ENCODE measurements at regions not wholly inside any gene's neighbourhood (a gene's known extent, or its start where the extent isn't known, plus 50 kb on each side); places are given as distances from the start of the nearest gene placed in this dataset.

- POLR2A ChIA-PET = no interaction called here
- no peaks in the 10 kb centered on the region for H3K79me2 ChIP-seq (ENCODE audit: control insufficient read depth, insufficient read depth, low read length)
- H3K27me3 ChIP-seq (replicated peaks in 1 of 4; ENCODE audit: control extremely low read depth in 1 of 4, control insufficient read depth in 3 of 4, insufficient read depth in 4 of 4, low read length in 3 of 4) = no peaks in the 10 kb centered on the region
- H3K4me1 ChIP-seq (ENCODE audit: control insufficient read depth in 2 of 2, insufficient read depth in 2 of 2, low read length in 2 of 2) = no peaks in the 10 kb centered on the region
- H3K27me3 Mint-ChIP-seq = no peaks in the 10 kb centered on the region
- ATAC-seq (ENCODE audit: low read depth) = no peak
- no peaks in the 10 kb centered on the region for H3K4me1 Mint-ChIP-seq
- WGBS (ENCODE audit: insufficient coverage) = no CpG with 5 or more reads among the region's 5 CpGs
- CTCF ChIA-PET = no interaction called here
- intact Hi-C loops (cut with micrococcal nuclease) = no loop called here
- H4K20me1 ChIP-seq (ENCODE audit: control insufficient read depth, insufficient read depth, low read length, poor library complexity, severe bottlenecking) = no peaks in the 10 kb centered on the region
- H3K9me3 Mint-ChIP-seq (ENCODE audit: insufficient read depth) = no peaks in the 10 kb centered on the region
- H3K4me2 ChIP-seq (replicated peaks; ENCODE audit: low read depth, low read length, poor library complexity, severe bottlenecking) = no peak overlapping the region
- no peak overlapping the region for H3K9ac ChIP-seq (ENCODE audit: low read length)
- TF ChIP-seq EZH2 (IDR thresholded peaks at IDR 0.05; ENCODE audit: borderline replicate concordance, insufficient read depth, low read depth, low read length, poor library complexity, severe bottlenecking) = no peak
- TF ChIP-seq CTCF (IDR thresholded peaks at IDR 0.05) = no peak
- no peak for DNase-seq
- no peaks in the 10 kb centered on the region for H3K36me3 ChIP-seq (replicated peaks in 1 of 2; ENCODE audit: control extremely low read depth in 1 of 2, control insufficient read depth in 1 of 2, extremely low read depth in 1 of 2, insufficient read depth in 2 of 2, low read length in 1 of 2)
- H3K9me3 ChIP-seq (ENCODE audit: control extremely low read depth in 1 of 3, control insufficient read depth in 2 of 3, insufficient read depth in 1 of 3, low read length in 2 of 3) = no peaks in the 10 kb centered on the region
- H2AFZ ChIP-seq (ENCODE audit: insufficient read depth, low read depth, low read length, poor library complexity, severe bottlenecking) = no peak overlapping the region
- no peak overlapping the region for H3K27ac Mint-ChIP-seq
- no peak overlapping the region for H3K4me3 Mint-ChIP-seq
- H3K27ac ChIP-seq (ENCODE audit: low read length in 2 of 2) = no peak overlapping the region
- no peak overlapping the region for H3K4me3 ChIP-seq (ENCODE audit: control extremely low read depth in 1 of 5, extremely low read depth in 1 of 5, insufficient read depth in 1 of 5, low read depth in 2 of 5, low read length in 4 of 5)
Measured at GRCh38 chr1:238953448-238954010, 432.8 kb upstream of the CHRM3 start.

GRCh38 chr1:238951809-238952208, 434.6 kb upstream of the CHRM3 start:
- TF ChIP-seq CTCF (IDR thresholded peaks at IDR 0.05) (no peak), EZH2 (IDR thresholded peaks at IDR 0.05; ENCODE audit: borderline replicate concordance, insufficient read depth, low read depth, low read length, poor library complexity, severe bottlenecking) (no peak)
- H3K27ac ChIP-seq (ENCODE audit: low read length in 2 of 2) = no peak overlapping the region
- H3K27ac Mint-ChIP-seq = no peak overlapping the region

More at GRCh38 chr1:238951809-238952208, 434.6 kb upstream of the CHRM3 start:
- ATAC-seq (ENCODE audit: low read depth) = no peak
- Histone ChIP-seq H3K79me2 (ENCODE audit: control insufficient read depth, insufficient read depth, low read length) (no peaks in the 10 kb centered on the region), H3K4me2 (replicated peaks; ENCODE audit: low read depth, low read length, poor library complexity, severe bottlenecking) (no peak overlapping the region), H3K9ac (ENCODE audit: low read length) (no peak overlapping the region), H3K4me3 (ENCODE audit: control extremely low read depth in 1 of 5, extremely low read depth in 1 of 5, insufficient read depth in 1 of 5, low read depth in 2 of 5, low read length in 4 of 5) (no peak overlapping the region), H4K20me1 (ENCODE audit: control insufficient read depth, insufficient read depth, low read length, poor library complexity, severe bottlenecking) (no peaks in the 10 kb centered on the region), H2AFZ (ENCODE audit: insufficient read depth, low read depth, low read length, poor library complexity, severe bottlenecking) (no peak overlapping the region), H3K4me1 (ENCODE audit: control insufficient read depth in 2 of 2, insufficient read depth in 2 of 2, low read length in 2 of 2) (no peaks in the 10 kb centered on the region), H3K36me3 (replicated peaks in 1 of 2; ENCODE audit: control extremely low read depth in 1 of 2, control insufficient read depth in 1 of 2, extremely low read depth in 1 of 2, insufficient read depth in 2 of 2, low read length in 1 of 2) (no peaks in the 10 kb centered on the region), H3K9me3 (ENCODE audit: control extremely low read depth in 1 of 3, control insufficient read depth in 2 of 3, insufficient read depth in 1 of 3, low read length in 2 of 3) (no peaks in the 10 kb centered on the region), H3K27me3 (replicated peaks in 1 of 4; ENCODE audit: control extremely low read depth in 1 of 4, control insufficient read depth in 3 of 4, insufficient read depth in 4 of 4, low read length in 3 of 4) (no peaks in the 10 kb centered on the region)
- Mint-ChIP-seq H3K4me3 (no peak overlapping the region), H3K4me1 (no peaks in the 10 kb centered on the region), H3K27me3 (no peaks in the 10 kb centered on the region), H3K9me3 (ENCODE audit: insufficient read depth) (no peaks in the 10 kb centered on the region)
- ChIA-PET POLR2A (no interaction called here), CTCF (no interaction called here)
- 0% methylated on average over 1 of the region's 6 CpGs for WGBS (ENCODE audit: insufficient coverage)
- intact Hi-C loops (cut with micrococcal nuclease) = no loop called here
- DNase-seq = no peak

Data from B cell (primary cell).